Peyer's patch (tissue), 4 donors: ENCODE measurements at regions not wholly inside any gene's neighbourhood (a gene's known extent, or its start where the extent isn't known, plus 50 kb on each side); places are given as distances from the start of the nearest gene placed in this dataset.

ENCODE experiments used
- DNase-seq, 3 donors: peaks; one replicate each; pipeline ENCODE4 v3.0.0-alpha.2; 2017 to 2019
- H3K27ac ChIP-seq, 4 donors: fragments of 200-600 bp; sonication (generic); one replicate each; pipeline ENCODE4 v1.5.1; 2016 to 2019
- H3K27me3 ChIP-seq, 2 donors: fragments of 200-600 bp; sonication (generic); one replicate each; pipeline ENCODE4 v1.5.1; 2019
- H3K36me3 ChIP-seq, 3 donors: fragments of 200-600 bp; sonication (generic); one replicate each; pipeline ENCODE4 v1.5.1; 2016 to 2019
- H3K4me1 ChIP-seq, 4 donors: fragments of 200-600 bp; sonication (generic); one replicate each; pipeline ENCODE4 v1.5.1; 2016 to 2019
- H3K4me3 ChIP-seq, 4 donors: fragments of 200-600 bp; sonication (generic); 1 replicate in 3 of 4; 2 replicates in 1 of 4; pipeline ENCODE4 v1.5.1; 2016 to 2019; ENCODE audit warnings: mild to moderate bottlenecking in 1 of 4
- H3K9me3 ChIP-seq, 4 donors: fragments of 200-600 bp; sonication (generic); one replicate each; pipeline ENCODE4 v1.5.1; 2016 to 2019; ENCODE audit warnings: mild to moderate bottlenecking in 1 of 4
- POLR2A ChIP-seq, 2 donors: fragments of 450-650 bp; IDR thresholded peaks; one replicate each; pipeline ENCODE4 v1.5.1; 2017; ENCODE audit warnings: antibody characterized with exemption in 2 of 2, mild to moderate bottlenecking in 2 of 2, moderate library complexity in 2 of 2
- TF ChIP-seq, protein P1 (sequence below), 6 experiments: fragments of 450-650 bp in 4 of 6; fragments of 200-600 bp in 2 of 6; sonication (generic) in 1 of 6; IDR thresholded peaks; one replicate each; pipeline ENCODE4 v1.5.1; 2017 to 2019; ENCODE audit warnings: antibody characterized with exemption in 6 of 6, mild to moderate bottlenecking in 3 of 6, moderate library complexity in 1 of 6

DNA sequence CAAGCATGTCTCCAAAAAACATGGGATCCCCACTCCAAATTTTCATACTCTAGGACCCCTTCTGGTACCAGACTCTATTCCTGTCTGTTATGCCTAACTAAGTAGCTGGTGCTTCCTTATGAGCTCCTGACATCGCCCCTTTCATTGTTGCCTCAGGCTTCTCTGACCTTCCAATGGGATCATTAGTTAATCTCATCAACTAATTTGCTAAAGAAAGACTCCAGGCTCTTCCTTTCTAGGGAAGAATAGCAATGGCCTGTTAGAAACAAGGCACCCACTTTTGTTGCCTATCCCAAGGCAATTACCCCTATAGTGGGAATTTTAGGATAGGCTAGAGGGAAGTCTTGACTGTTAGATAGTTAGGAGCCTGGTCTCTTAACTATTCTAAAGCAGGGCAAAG lies 369.5 kb downstream of the MLLT3 start:
- H3K27me3 ChIP-seq = no peaks in the 10 kb centered on the region
- H3K4me1 ChIP-seq = no peaks in the 10 kb centered on the region
- H3K27ac ChIP-seq = no peak overlapping the region
- TF ChIP-seq, protein P1, sequence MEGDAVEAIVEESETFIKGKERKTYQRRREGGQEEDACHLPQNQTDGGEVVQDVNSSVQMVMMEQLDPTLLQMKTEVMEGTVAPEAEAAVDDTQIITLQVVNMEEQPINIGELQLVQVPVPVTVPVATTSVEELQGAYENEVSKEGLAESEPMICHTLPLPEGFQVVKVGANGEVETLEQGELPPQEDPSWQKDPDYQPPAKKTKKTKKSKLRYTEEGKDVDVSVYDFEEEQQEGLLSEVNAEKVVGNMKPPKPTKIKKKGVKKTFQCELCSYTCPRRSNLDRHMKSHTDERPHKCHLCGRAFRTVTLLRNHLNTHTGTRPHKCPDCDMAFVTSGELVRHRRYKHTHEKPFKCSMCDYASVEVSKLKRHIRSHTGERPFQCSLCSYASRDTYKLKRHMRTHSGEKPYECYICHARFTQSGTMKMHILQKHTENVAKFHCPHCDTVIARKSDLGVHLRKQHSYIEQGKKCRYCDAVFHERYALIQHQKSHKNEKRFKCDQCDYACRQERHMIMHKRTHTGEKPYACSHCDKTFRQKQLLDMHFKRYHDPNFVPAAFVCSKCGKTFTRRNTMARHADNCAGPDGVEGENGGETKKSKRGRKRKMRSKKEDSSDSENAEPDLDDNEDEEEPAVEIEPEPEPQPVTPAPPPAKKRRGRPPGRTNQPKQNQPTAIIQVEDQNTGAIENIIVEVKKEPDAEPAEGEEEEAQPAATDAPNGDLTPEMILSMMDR (IDR thresholded peaks at IDR 0.05) = no peak
- no peak for TF ChIP-seq POLR2A (IDR thresholded peaks at IDR 0.05)
- no peaks in the 10 kb centered on the region for H3K36me3 ChIP-seq
- no peaks in the 10 kb centered on the region for H3K9me3 ChIP-seq
- no peak overlapping the region for H3K4me3 ChIP-seq
- no peak for DNase-seq

DNA sequence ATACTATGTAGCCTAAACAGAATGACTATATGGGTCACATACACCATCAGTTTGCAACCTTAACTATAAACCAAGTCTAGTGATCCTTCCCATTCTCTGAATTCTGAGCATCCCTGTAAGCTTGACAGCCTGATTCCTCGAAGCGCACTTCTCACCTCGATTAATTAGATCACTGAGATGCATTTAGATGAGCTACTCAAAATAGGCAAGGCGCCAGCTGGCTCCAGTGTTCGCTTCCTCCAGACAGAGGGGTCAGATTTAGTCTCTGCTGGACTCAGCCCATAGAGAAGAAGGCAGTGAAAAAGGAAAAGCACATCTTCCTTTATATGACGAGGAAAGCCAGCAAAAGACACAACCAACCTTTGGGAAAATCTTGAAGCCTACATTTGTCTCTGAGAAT lies 371.5 kb downstream of the MLLT3 start:
- TF ChIP-seq, protein P1 (IDR thresholded peaks at IDR 0.05) = no peak
- no peak for TF ChIP-seq POLR2A (IDR thresholded peaks at IDR 0.05)
- Histone ChIP-seq H3K36me3 (no peaks in the 10 kb centered on the region), H3K27me3 (no peaks in the 10 kb centered on the region), H3K4me1 (no peaks in the 10 kb centered on the region), H3K4me3 (no peak overlapping the region), H3K9me3 (no peaks in the 10 kb centered on the region), H3K27ac (no peak overlapping the region)
- no peak for DNase-seq

DNA sequence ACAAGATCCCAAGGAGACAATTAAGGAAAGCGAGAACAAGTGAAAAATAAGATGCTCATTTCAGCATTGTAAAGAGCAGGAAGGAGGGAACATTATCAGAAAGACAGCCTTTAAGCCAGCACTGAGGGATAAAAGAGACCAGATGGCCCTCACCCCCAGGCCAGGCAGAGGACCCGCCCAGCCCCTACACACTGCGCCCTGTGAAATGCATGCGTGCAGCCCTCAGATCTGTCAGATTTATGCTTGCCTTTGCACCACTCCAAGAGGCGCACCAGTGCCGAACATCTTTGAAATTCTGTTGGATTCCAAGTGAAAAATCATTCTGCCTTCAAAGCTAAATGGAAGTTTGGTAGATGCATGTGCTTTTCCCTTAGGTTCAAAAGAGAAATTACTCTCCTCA lies 378.0 kb downstream of the MLLT3 start:
- TF ChIP-seq POLR2A (IDR thresholded peaks at IDR 0.05) = no peak
- TF ChIP-seq, protein P1 (IDR thresholded peaks at IDR 0.05) = no peak
- H3K36me3 ChIP-seq = no peaks in the 10 kb centered on the region
- DNase-seq = no peak
- no peak overlapping the region for H3K4me3 ChIP-seq
- no peaks in the 10 kb centered on the region for H3K27me3 ChIP-seq
- H3K4me1 ChIP-seq = no peaks in the 10 kb centered on the region
- H3K9me3 ChIP-seq = no peaks in the 10 kb centered on the region
- H3K27ac ChIP-seq = no peak overlapping the region

GRCh38 chr9:20243841-20244240 lies 378.5 kb downstream of the MLLT3 start:
- DNase-seq = no peak
- no peaks in the 10 kb centered on the region for H3K27me3 ChIP-seq
- H3K36me3 ChIP-seq = no peaks in the 10 kb centered on the region
- TF ChIP-seq, protein P1 (IDR thresholded peaks at IDR 0.05) = no peak
- no peak for TF ChIP-seq POLR2A (IDR thresholded peaks at IDR 0.05)
- no peaks in the 10 kb centered on the region for H3K4me1 ChIP-seq
- H3K4me3 ChIP-seq = no peak overlapping the region
- no peak overlapping the region for H3K27ac ChIP-seq
- H3K9me3 ChIP-seq = no peaks in the 10 kb centered on the region

DNA sequence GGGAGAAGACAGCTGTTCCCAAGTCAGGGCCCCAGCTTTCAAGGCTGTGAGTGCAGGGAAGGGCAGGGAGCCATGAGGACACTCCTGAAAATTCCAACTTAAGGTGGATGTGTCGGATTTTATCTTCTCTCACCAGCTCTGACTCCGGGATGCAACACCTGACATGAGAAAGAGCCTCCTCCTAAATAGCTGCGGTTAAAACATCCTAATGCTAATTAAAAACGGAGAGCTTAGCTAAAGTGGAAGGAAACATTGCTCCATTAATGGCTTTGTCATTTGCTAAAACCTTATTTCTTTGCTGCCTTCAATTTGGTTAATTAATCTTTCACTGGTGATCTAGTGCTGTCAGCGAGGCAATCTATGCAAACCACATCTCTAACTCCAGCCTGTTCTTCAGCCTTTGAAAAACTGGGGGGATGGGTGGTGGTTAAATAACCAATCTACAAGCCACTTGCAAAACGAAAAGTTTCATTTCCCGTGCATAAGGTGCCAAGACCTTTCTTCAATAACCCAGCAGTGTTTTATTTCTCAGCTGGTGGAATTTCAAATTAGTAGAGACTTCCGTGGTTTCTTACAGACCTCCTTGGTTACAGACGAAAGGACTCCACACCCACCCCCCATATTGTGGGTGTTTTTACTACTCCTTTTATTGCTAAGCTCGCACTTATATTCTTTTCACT lies 379.6 kb downstream of the MLLT3 start:
- Histone ChIP-seq H3K4me3 (no peak overlapping the region), H3K27me3 (no peaks in the 10 kb centered on the region), H3K9me3 (no peaks in the 10 kb centered on the region), H3K36me3 (no peaks in the 10 kb centered on the region), H3K4me1 (no peaks in the 10 kb centered on the region), H3K27ac (no peak overlapping the region)
- DNase-seq = no peak
- no peak for TF ChIP-seq POLR2A (IDR thresholded peaks at IDR 0.05)
- TF ChIP-seq, protein P1 (IDR thresholded peaks at IDR 0.05) = no peak

DNA sequence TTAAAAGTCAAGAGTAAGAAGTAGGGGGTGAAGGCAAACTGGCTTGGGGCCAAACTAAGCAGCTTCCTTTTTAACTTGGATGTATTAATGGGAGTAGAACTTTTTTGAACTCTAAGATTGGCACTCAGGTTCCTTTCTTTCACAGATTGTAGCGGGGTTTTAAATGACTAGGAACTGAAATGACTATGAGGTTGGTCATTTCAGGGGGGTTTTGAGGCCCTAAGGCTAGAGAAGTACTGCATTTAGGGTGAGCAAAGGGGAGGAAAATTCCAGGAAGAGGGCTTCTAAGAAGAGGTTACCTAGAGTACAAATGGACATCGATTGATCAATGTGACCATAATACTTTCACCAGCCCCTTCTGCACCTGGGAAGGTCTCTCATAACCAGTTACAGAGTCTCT lies 381.8 kb downstream of the MLLT3 start:
- Histone ChIP-seq H3K4me3 (no peak overlapping the region), H3K9me3 (no peaks in the 10 kb centered on the region), H3K27me3 (no peaks in the 10 kb centered on the region), H3K36me3 (no peaks in the 10 kb centered on the region), H3K27ac (no peak overlapping the region), H3K4me1 (no peaks in the 10 kb centered on the region)
- no peak for TF ChIP-seq POLR2A (IDR thresholded peaks at IDR 0.05)
- TF ChIP-seq, protein P1 (IDR thresholded peaks at IDR 0.05) = no peak
- no peak for DNase-seq
